ENCODE measurements at regions not wholly inside any gene's neighbourhood (a gene's known extent, or its start where the extent isn't known, plus 50 kb on each side); places are given as distances from the start of the nearest gene placed in this dataset.

GRCh38 chr2:19767899-19768298 is 133.9 kb downstream of the TTC32 start:
- TF ChIP-seq, protein P1, sequence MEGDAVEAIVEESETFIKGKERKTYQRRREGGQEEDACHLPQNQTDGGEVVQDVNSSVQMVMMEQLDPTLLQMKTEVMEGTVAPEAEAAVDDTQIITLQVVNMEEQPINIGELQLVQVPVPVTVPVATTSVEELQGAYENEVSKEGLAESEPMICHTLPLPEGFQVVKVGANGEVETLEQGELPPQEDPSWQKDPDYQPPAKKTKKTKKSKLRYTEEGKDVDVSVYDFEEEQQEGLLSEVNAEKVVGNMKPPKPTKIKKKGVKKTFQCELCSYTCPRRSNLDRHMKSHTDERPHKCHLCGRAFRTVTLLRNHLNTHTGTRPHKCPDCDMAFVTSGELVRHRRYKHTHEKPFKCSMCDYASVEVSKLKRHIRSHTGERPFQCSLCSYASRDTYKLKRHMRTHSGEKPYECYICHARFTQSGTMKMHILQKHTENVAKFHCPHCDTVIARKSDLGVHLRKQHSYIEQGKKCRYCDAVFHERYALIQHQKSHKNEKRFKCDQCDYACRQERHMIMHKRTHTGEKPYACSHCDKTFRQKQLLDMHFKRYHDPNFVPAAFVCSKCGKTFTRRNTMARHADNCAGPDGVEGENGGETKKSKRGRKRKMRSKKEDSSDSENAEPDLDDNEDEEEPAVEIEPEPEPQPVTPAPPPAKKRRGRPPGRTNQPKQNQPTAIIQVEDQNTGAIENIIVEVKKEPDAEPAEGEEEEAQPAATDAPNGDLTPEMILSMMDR (IDR thresholded peaks at IDR 0.05) = no peak
- TF ChIP-seq POLR2A (IDR thresholded peaks at IDR 0.05) = no peak
- TF ChIP-seq POLR2AphosphoS5 (IDR thresholded peaks at IDR 0.05) = no peak
- TF ChIP-seq EP300 (IDR thresholded peaks at IDR 0.05) = no peak
